ENCODE measurements at regions not wholly inside any gene's neighbourhood (a gene's known extent, or its start where the extent isn't known, plus 50 kb on each side); places are given as distances from the start of the nearest gene placed in this dataset.
"Not testable (repeated sequence)": the region's sequence is repeated elsewhere in the genome, so short reads cannot be mapped to it uniquely, and the experiment has no call there.

DNA sequence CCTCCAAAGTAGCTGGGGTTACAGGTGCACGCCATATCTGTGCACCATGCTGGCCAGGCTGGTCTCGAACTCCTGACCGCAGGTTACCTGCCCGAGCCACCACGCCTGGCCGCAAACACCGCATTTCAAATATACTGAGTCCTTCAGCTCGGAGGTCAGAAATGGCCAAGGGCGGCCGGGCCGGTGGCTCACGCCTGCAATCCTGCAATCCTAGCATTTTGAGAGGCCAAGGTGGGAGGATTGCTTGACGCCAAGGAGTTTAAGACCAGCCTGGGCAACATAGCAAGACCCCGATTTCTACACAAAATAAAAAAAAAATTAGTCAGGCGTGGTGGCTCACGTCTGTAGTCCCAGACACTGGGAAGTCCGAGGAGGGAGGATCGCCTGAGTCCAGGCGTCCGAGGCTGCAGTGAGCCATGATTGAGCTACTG lies 71.9 kb upstream of the PPP2R3B start:
- WGBS, 3 donors = 89 to 93% (median 92%) methylated on average over 20 of the region's 20 CpGs
- FAIRE-seq = no peak

DNA sequence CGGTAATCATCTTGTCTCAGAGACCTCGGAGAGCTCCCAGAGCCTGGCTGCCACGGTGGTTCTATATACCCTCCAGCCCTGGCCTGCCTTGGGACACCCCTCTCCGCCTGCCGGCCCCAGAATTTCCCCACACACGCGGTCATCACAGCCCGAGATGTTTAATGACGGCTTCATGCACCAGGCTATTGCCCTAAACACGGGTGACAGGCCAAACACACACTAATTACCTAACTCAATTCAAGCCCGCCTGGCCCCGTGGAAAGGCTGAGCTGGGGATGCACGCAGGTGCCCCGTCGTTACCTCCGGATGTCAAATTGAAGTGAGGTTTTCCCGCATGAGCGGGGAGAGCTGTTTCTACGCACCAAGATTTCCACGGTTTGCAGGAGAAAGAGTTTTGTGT lies 72.9 kb upstream of the PPP2R3B start:
- WGBS, 3 donors = 76 to 82% (median 77%) methylated on average over 20 of the region's 20 CpGs
- no peak for FAIRE-seq
- Histone ChIP-seq H3K36me3 (ENCODE audit: control insufficient read depth in 3 of 3, insufficient read depth in 2 of 3, low read depth in 1 of 3, low read length in 3 of 3) (no peaks in the 10 kb centered on the region), H3K9me3 (ENCODE audit: control insufficient read depth in 2 of 2, insufficient read depth in 1 of 2, low read depth in 1 of 2, low read length in 1 of 2) (peaks cover 0 to 8% of the 10 kb centered on the region in 2 donors), H3K27ac (ENCODE audit: low read depth in 1 of 3, low read length in 2 of 3) (no peak overlapping the region), H3K4me1 (ENCODE audit: control insufficient read depth in 3 of 3, insufficient read depth in 2 of 3, low read depth in 1 of 3, low read length in 2 of 3) (no peaks in the 10 kb centered on the region), H3K4me3 (ENCODE audit: low read depth in 1 of 3, low read length in 3 of 3) (no peak overlapping the region), H3K27me3 (ENCODE audit: control insufficient read depth in 3 of 3, insufficient read depth in 3 of 3, low read length in 3 of 3) (no peaks in the 10 kb centered on the region)
- DNase-seq = no peak

More for the DNA sequence above, 71.9 kb upstream of the PPP2R3B start:
- Histone ChIP-seq H3K36me3 (ENCODE audit: control insufficient read depth in 3 of 3, insufficient read depth in 2 of 3, low read depth in 1 of 3, low read length in 3 of 3) (no peaks in the 10 kb centered on the region), H3K27ac (ENCODE audit: low read depth in 1 of 3, low read length in 2 of 3) (no peak overlapping the region), H3K4me1 (ENCODE audit: control insufficient read depth in 3 of 3, insufficient read depth in 2 of 3, low read depth in 1 of 3, low read length in 2 of 3) (no peaks in the 10 kb centered on the region), H3K9me3 (ENCODE audit: control insufficient read depth in 2 of 2, insufficient read depth in 1 of 2, low read depth in 1 of 2, low read length in 1 of 2) (peaks cover 0 to 11% of the 10 kb centered on the region in 2 donors), H3K27me3 (ENCODE audit: control insufficient read depth in 3 of 3, insufficient read depth in 3 of 3, low read length in 3 of 3) (no peaks in the 10 kb centered on the region), H3K4me3 (ENCODE audit: low read depth in 1 of 3, low read length in 3 of 3) (no peak overlapping the region)
- DNase-seq = no peak

DNA sequence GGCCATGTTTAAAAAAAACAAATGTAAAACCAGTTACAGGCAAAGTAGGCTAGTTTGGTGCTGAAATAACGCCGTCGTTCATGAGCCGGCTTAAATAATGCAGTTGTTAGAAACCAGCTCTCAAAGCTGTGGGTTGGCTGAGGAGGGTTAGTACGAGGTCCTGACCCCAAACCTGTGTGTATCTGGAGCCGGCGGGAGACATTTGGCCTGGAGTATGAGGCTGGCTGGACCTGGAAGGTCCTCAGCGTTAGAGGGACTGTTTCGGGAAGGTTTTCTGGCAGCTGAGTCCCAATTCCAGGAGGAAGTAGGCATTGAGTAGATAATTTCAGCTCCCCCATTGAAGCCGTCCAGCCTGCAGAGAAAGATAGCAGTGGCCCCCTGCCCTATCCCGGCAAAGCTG lies 73.4 kb upstream of the PPP2R3B start:
- WGBS, 3 donors = 67 to 85% (median 81%) methylated on average over 11 of the region's 11 CpGs
- no peak for DNase-seq
- Histone ChIP-seq H3K4me3 (ENCODE audit: low read depth in 1 of 3, low read length in 3 of 3) (no peak overlapping the region), H3K36me3 (ENCODE audit: control insufficient read depth in 3 of 3, insufficient read depth in 2 of 3, low read depth in 1 of 3, low read length in 3 of 3) (no peaks in the 10 kb centered on the region), H3K4me1 (ENCODE audit: control insufficient read depth in 3 of 3, insufficient read depth in 2 of 3, low read depth in 1 of 3, low read length in 2 of 3) (no peaks in the 10 kb centered on the region), H3K9me3 (ENCODE audit: control insufficient read depth in 2 of 2, insufficient read depth in 1 of 2, low read depth in 1 of 2, low read length in 1 of 2) (peaks cover 0 to 7% of the 10 kb centered on the region in 2 donors), H3K27ac (ENCODE audit: low read depth in 1 of 3, low read length in 2 of 3) (no peak overlapping the region), H3K27me3 (ENCODE audit: control insufficient read depth in 3 of 3, insufficient read depth in 3 of 3, low read length in 3 of 3) (no peaks in the 10 kb centered on the region)
- no peak for FAIRE-seq

- no peak for FAIRE-seq
Measured at GRCh38 chrX:460823-461640, 74.3 kb upstream of the PPP2R3B start.

GRCh38 chrX:462853-463252 lies 76.1 kb upstream of the PPP2R3B start:
- H3K4me1 ChIP-seq (ENCODE audit: control insufficient read depth in 3 of 3, insufficient read depth in 2 of 3, low read depth in 1 of 3, low read length in 2 of 3) = no peaks in the 10 kb centered on the region
- no peaks in the 10 kb centered on the region for H3K36me3 ChIP-seq (ENCODE audit: control insufficient read depth in 3 of 3, insufficient read depth in 2 of 3, low read depth in 1 of 3, low read length in 3 of 3)
- peaks cover 0 to 8% of the 10 kb centered on the region in 2 donors for H3K9me3 ChIP-seq (ENCODE audit: control insufficient read depth in 2 of 2, insufficient read depth in 1 of 2, low read depth in 1 of 2, low read length in 1 of 2)
- DNase-seq (no peak), FAIRE-seq (no peak)
- H3K4me3 ChIP-seq (ENCODE audit: low read depth in 1 of 3, low read length in 3 of 3) = no peak overlapping the region
- no peaks in the 10 kb centered on the region for H3K27me3 ChIP-seq (ENCODE audit: control insufficient read depth in 3 of 3, insufficient read depth in 3 of 3, low read length in 3 of 3)
- no peak overlapping the region for H3K27ac ChIP-seq (ENCODE audit: low read depth in 1 of 3, low read length in 2 of 3)
- 90 to 93% (median 91%) methylated on average over 20 to 21 of the region's 21 CpGs for WGBS, 3 donors

More at GRCh38 chrX:460823-461640, 74.3 kb upstream of the PPP2R3B start:
- H3K27ac ChIP-seq (ENCODE audit: low read depth in 1 of 3, low read length in 2 of 3) = no peak overlapping the region
- peaks cover 0 to 7% of the 10 kb centered on the region in 2 donors for H3K9me3 ChIP-seq (ENCODE audit: control insufficient read depth in 2 of 2, insufficient read depth in 1 of 2, low read depth in 1 of 2, low read length in 1 of 2)
- WGBS, 3 donors = 92 to 96% (median 92%) methylated on average over 45 of the region's 45 CpGs
- no peaks in the 10 kb centered on the region for H3K27me3 ChIP-seq (ENCODE audit: control insufficient read depth in 3 of 3, insufficient read depth in 3 of 3, low read length in 3 of 3)
- H3K4me3 ChIP-seq (ENCODE audit: low read depth in 1 of 3, low read length in 3 of 3) = no peak overlapping the region
- no peaks in the 10 kb centered on the region for H3K4me1 ChIP-seq (ENCODE audit: control insufficient read depth in 3 of 3, insufficient read depth in 2 of 3, low read depth in 1 of 3, low read length in 2 of 3)
- no peak for DNase-seq
- no peaks in the 10 kb centered on the region for H3K36me3 ChIP-seq (ENCODE audit: control insufficient read depth in 3 of 3, insufficient read depth in 2 of 3, low read depth in 1 of 3, low read length in 3 of 3)

GRCh38 chrX:465418-466215 lies 78.9 kb upstream of the PPP2R3B start:
- Histone ChIP-seq H3K4me3 (ENCODE audit: low read depth in 1 of 3, low read length in 3 of 3) (no peak overlapping the region), H3K4me1 (ENCODE audit: control insufficient read depth in 3 of 3, insufficient read depth in 2 of 3, low read depth in 1 of 3, low read length in 2 of 3) (no peaks in the 10 kb centered on the region), H3K27ac (ENCODE audit: low read depth in 1 of 3, low read length in 2 of 3) (no peak overlapping the region), H3K9me3 (ENCODE audit: control insufficient read depth in 2 of 2, insufficient read depth in 1 of 2, low read depth in 1 of 2, low read length in 1 of 2) (peaks cover 0 to 13% of the 10 kb centered on the region in 2 donors), H3K27me3 (ENCODE audit: control insufficient read depth in 3 of 3, insufficient read depth in 3 of 3, low read length in 3 of 3) (no peaks in the 10 kb centered on the region), H3K36me3 (ENCODE audit: control insufficient read depth in 3 of 3, insufficient read depth in 2 of 3, low read depth in 1 of 3, low read length in 3 of 3) (no peaks in the 10 kb centered on the region)
- FAIRE-seq (no peak), DNase-seq (no peak)
- 78 to 90% (median 85%) methylated on average over 32 of the region's 32 CpGs for WGBS, 3 donors

- H3K4me3 ChIP-seq (ENCODE audit: low read depth in 1 of 3, low read length in 3 of 3); H3K27me3 ChIP-seq (ENCODE audit: control insufficient read depth in 3 of 3, insufficient read depth in 3 of 3, low read length in 3 of 3); H3K27ac ChIP-seq (ENCODE audit: low read depth in 1 of 3, low read length in 2 of 3); FAIRE-seq; DNase-seq; H3K4me1 ChIP-seq (ENCODE audit: control insufficient read depth in 3 of 3, insufficient read depth in 2 of 3, low read depth in 1 of 3, low read length in 2 of 3); H3K36me3 ChIP-seq (ENCODE audit: control insufficient read depth in 3 of 3, insufficient read depth in 2 of 3, low read depth in 1 of 3, low read length in 3 of 3): not testable (repeated sequence)
- peaks cover 0 to 16% of the 10 kb centered on the region in 2 donors for H3K9me3 ChIP-seq (ENCODE audit: control insufficient read depth in 2 of 2, insufficient read depth in 1 of 2, low read depth in 1 of 2, low read length in 1 of 2)
- WGBS, 3 donors = 93 to 98% (median 94%) methylated on average over 17 of the region's 17 CpGs
Measured at GRCh38 chrX:466836-467235, 80.1 kb upstream of the PPP2R3B start.

DNA sequence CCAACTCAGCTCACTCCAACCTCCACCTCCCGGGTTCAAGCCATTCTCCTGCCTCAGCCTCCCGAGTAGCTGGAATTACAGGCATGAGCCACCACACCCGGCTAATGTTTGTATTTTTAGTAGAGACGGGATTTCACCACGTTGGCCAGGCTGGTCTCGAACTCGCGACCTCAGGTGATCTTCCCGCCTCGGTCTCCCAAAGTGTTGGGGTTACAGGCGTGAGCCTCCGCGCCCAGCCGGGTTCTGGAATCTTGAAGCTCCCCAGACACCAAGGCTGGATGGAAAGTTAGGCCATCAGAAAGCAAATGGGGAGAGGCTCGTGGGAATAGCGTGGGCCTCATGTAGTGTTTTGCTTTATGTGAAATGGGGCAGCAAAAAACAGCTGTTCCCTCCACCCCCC lies 81.0 kb upstream of the PPP2R3B start:
- not testable (repeated sequence) for FAIRE-seq; H3K4me1 ChIP-seq (ENCODE audit: control insufficient read depth in 3 of 3, insufficient read depth in 2 of 3, low read depth in 1 of 3, low read length in 2 of 3); H3K27ac ChIP-seq (ENCODE audit: low read depth in 1 of 3, low read length in 2 of 3); H3K36me3 ChIP-seq (ENCODE audit: control insufficient read depth in 3 of 3, insufficient read depth in 2 of 3, low read depth in 1 of 3, low read length in 3 of 3); H3K4me3 ChIP-seq (ENCODE audit: low read depth in 1 of 3, low read length in 3 of 3); H3K27me3 ChIP-seq (ENCODE audit: control insufficient read depth in 3 of 3, insufficient read depth in 3 of 3, low read length in 3 of 3); DNase-seq
- WGBS, 3 donors = 91 to 94% (median 92%) methylated on average over 16 of the region's 16 CpGs
- H3K9me3 ChIP-seq (ENCODE audit: control insufficient read depth in 2 of 2, insufficient read depth in 1 of 2, low read depth in 1 of 2, low read length in 1 of 2) = peaks cover 0 to 18% of the 10 kb centered on the region in 2 donors
